Ovary (tissue), 7 donors: ENCODE measurements at regions not wholly inside any gene's neighbourhood (a gene's known extent, or its start where the extent isn't known, plus 50 kb on each side); places are given as distances from the start of the nearest gene placed in this dataset.

Experiments
- DNase-seq, 5 donors: peaks; one replicate each; pipeline ENCODE4 v3.0.0-alpha.2; 2019 to 2020
- H3K27ac ChIP-seq, 2 donors: fragments of 200-600 bp; one replicate each; pipeline versions ENCODE4 v1.5.1 to v1.8.0; 2019 to 2022
- H3K27me3 ChIP-seq: fragments of 200-600 bp; one replicate; pipeline ENCODE4 v1.8.0; 2022
- H3K36me3 ChIP-seq: fragments of 200-600 bp; sonication (generic); one replicate; pipeline ENCODE4 v1.5.1; 2019
- H3K4me1 ChIP-seq: one replicate; pipeline ENCODE4 v1.8.1; 2013; ENCODE audit warnings: mild to moderate bottlenecking, moderate library complexity; ENCODE audit not compliant: insufficient read depth
- H3K4me3 ChIP-seq: fragments of 200-600 bp; sonication (generic); one replicate; pipeline ENCODE4 v1.5.1; 2017
- H3K9me3 ChIP-seq, 2 donors: fragments of 200-600 bp in 1 of 2; sonication (generic) in 1 of 2; one replicate each; pipeline versions ENCODE4 v1.5.1 to v1.8.1; 2013 to 2019; ENCODE audit warnings: mild to moderate bottlenecking in 1 of 2, moderate library complexity in 1 of 2
- CTCF ChIP-seq, 3 donors: fragments of 450-650 bp in 2 of 3; fragments of 200-600 bp in 1 of 3; IDR thresholded peaks; one replicate each; pipeline versions ENCODE4 v1.5.1 to v1.8.0; 2016 to 2022; ENCODE audit warnings: antibody characterized with exemption in 3 of 3, mild to moderate bottlenecking in 1 of 3
- EP300 ChIP-seq: sonication (generic); formaldehyde crosslinking; IDR thresholded peaks from one replicate; pipeline ENCODE4 v1.6.1; 2017; ENCODE audit warnings: antibody characterized with exemption
- POLR2A ChIP-seq: fragments of 450-650 bp; IDR thresholded peaks from one replicate; pipeline ENCODE4 v1.6.1; 2017; ENCODE audit warnings: antibody characterized with exemption, mild to moderate bottlenecking, moderate library complexity
- WGBS, 3 donors: extraction: QIAGEN DNeasy Blood & Tissue Kit in 1 of 3; methylation state at CpG; one replicate each; pipeline versions ENCODE4 v1.1.5 to v1.1.7; 2013 to 2017; 5-methylcytosine and 5-hydroxymethylcytosine counted together
- intact Hi-C, 4 donors: fragments of 100-400 bp; cut with DNase I; formaldehyde crosslinking; loops; one replicate each; pipeline versions ENCODE4 v1.11.0 to v1.15.1; 2022 to 2023
- donor health status: DM: no; HTN: no; CAD: no; lungs with moderate emphysema.
- donor health status: DM: no; HTN: no; CAD: no.
- donor health status: Bipolar disorder and iron deficiency.
- donor health status: DM: no; HTN: no; CAD: no.
- donor health status: DM: yes; HTN: yes; CAD: no.

GRCh38 chr5:93926831-93927620 lies 185.6 kb upstream of the POU5F2 start:
- H3K27ac ChIP-seq = no peak overlapping the region
- H3K9me3 ChIP-seq = no peaks in the 10 kb centered on the region
- intact Hi-C loops = no loop called here
- no peak for TF ChIP-seq EP300
- TF ChIP-seq POLR2A = no peak
- no peak for TF ChIP-seq CTCF (IDR thresholded peaks at IDR 0.05)
- no peak overlapping the region for H3K4me3 ChIP-seq
- no peaks in the 10 kb centered on the region for H3K27me3 ChIP-seq
- no peaks in the 10 kb centered on the region for H3K4me1 ChIP-seq
- 59 to 82% (median 77%) methylated on average over 3 of the region's 3 CpGs for WGBS, 3 donors
- no peaks in the 10 kb centered on the region for H3K36me3 ChIP-seq
- no peak for DNase-seq

GRCh38 chr5:93925321-93925720 lies 183.9 kb upstream of the POU5F2 start:
- Histone ChIP-seq H3K4me3 (no peak overlapping the region), H3K4me1 (no peaks in the 10 kb centered on the region), H3K9me3 (no peaks in the 10 kb centered on the region), H3K36me3 (no peaks in the 10 kb centered on the region), H3K27me3 (no peaks in the 10 kb centered on the region), H3K27ac (no peak overlapping the region)
- DNase-seq = no peak
- intact Hi-C loops = no loop called here
- WGBS, 3 donors = 95 to 100% (median 96%) methylated on average over 1 of the region's 1 CpG
- TF ChIP-seq EP300 (no peak), POLR2A (no peak), CTCF (IDR thresholded peaks at IDR 0.05) (no peak)

- Histone ChIP-seq H3K4me1 (no peaks in the 10 kb centered on the region), H3K36me3 (no peaks in the 10 kb centered on the region), H3K9me3 (no peaks in the 10 kb centered on the region), H3K4me3 (no peak overlapping the region), H3K27me3 (no peaks in the 10 kb centered on the region), H3K27ac (no peak overlapping the region)
- TF ChIP-seq EP300 (no peak), CTCF (IDR thresholded peaks at IDR 0.05) (no peak), POLR2A (no peak)
- 90 to 94% (median 90%) methylated on average over 2 of the region's 2 CpGs for WGBS, 3 donors
- DNase-seq = no peak
- intact Hi-C loops = no loop called here
These were observed 183.2 kb upstream of the POU5F2 start for GRCh38 chr5:93924628-93925027.

- DNase-seq = no peak
- 90 to 93% (median 91%) methylated on average over 4 to 5 of the region's 5 CpGs for WGBS, 3 donors
- Histone ChIP-seq H3K4me3 (no peak overlapping the region), H3K4me1 (no peaks in the 10 kb centered on the region), H3K36me3 (no peaks in the 10 kb centered on the region), H3K9me3 (no peaks in the 10 kb centered on the region), H3K27me3 (no peaks in the 10 kb centered on the region), H3K27ac (no peak overlapping the region)
- intact Hi-C loops = no loop called here
- TF ChIP-seq POLR2A (no peak), CTCF (IDR thresholded peaks at IDR 0.05) (no peak), EP300 (no peak)
These were observed 181.2 kb upstream of the POU5F2 start for GRCh38 chr5:93922551-93922950.
